A673 (cell line): ENCODE measurements at regions not wholly inside any gene's neighbourhood (a gene's known extent, or its start where the extent isn't known, plus 50 kb on each side); places are given as distances from the start of the nearest gene placed in this dataset.

Source experiments
- EZH2 ChIP-seq: fragments of 200-600 bp; sonication (generic); IDR thresholded peaks from 2 replicates; pipeline ENCODE4 v1.6.1; 2017; ENCODE audit warnings: borderline replicate concordance, low read depth, mild to moderate bottlenecking, mixed read lengths, antibody characterized with exemption, low read length; ENCODE audit not compliant: poor library complexity, severe bottlenecking
- TF ChIP-seq, protein P1 (sequence below): fragments of 300-800, 200-600 bp; sonication (generic); conservative IDR thresholded peaks from 2 replicates; pipeline ENCODE4 v1.5.1; 2017; ENCODE audit warnings: low read depth, mild to moderate bottlenecking, antibody characterized with exemption, low read length, moderate library complexity, mixed read lengths

DNA sequence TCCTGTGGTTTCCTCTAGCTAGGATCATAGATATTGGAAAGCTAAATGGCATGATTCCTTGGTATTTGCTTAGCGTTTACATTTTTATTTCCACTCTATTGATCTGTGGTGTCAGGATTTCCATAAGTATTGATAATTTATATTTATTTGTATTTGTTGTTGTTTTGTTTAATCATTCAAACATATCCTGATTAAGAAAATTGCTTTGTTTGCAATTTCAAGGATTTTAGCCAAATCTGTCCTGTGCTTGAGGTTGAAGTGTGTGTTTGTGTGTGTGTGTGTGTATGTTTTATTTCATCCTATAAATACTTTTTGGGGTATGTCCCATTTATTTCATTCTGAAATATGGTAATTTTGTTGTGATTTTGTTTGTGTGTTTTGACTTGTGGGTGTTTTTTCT, 1884.1 kb upstream of the CDH6 start:
- TF ChIP-seq, protein P1, sequence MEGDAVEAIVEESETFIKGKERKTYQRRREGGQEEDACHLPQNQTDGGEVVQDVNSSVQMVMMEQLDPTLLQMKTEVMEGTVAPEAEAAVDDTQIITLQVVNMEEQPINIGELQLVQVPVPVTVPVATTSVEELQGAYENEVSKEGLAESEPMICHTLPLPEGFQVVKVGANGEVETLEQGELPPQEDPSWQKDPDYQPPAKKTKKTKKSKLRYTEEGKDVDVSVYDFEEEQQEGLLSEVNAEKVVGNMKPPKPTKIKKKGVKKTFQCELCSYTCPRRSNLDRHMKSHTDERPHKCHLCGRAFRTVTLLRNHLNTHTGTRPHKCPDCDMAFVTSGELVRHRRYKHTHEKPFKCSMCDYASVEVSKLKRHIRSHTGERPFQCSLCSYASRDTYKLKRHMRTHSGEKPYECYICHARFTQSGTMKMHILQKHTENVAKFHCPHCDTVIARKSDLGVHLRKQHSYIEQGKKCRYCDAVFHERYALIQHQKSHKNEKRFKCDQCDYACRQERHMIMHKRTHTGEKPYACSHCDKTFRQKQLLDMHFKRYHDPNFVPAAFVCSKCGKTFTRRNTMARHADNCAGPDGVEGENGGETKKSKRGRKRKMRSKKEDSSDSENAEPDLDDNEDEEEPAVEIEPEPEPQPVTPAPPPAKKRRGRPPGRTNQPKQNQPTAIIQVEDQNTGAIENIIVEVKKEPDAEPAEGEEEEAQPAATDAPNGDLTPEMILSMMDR = no peak
- no peak for TF ChIP-seq EZH2
